RCC 7860 (cell line): ENCODE measurements at regions not wholly inside any gene's neighbourhood (a gene's known extent, or its start where the extent isn't known, plus 50 kb on each side); places are given as distances from the start of the nearest gene placed in this dataset.

Experiments
- DNase-seq: peaks from one replicate; pipeline ENCODE4 v3.0.0-alpha.2; 2015; ENCODE audit warnings: low spot score
- FAIRE-seq: peaks from 2 replicates; lab custom pipeline; 2012; peaks lifted over from hg19 to GRCh38; lab: Jason Lieb, UNC

GRCh38 chr5:8934455-8934854 is 611.4 kb downstream of the SEMA5A start:
- no peak for DNase-seq
- no peak for FAIRE-seq

GRCh38 chr5:8940934-8941333 is 604.9 kb downstream of the SEMA5A start:
- no peak for FAIRE-seq
- DNase-seq = no peak

GRCh38 chr5:8943301-8943700 is 602.6 kb downstream of the SEMA5A start:
- FAIRE-seq (no peak), DNase-seq (no peak)

- peak; percentile 58 for FAIRE-seq
These were observed 601.9 kb downstream of the SEMA5A start for GRCh38 chr5:8944005-8944404.

GRCh38 chr5:8945972-8946371 is 599.9 kb downstream of the SEMA5A start:
- FAIRE-seq (no peak), DNase-seq (no peak)

More at GRCh38 chr5:8944005-8944404, 601.9 kb downstream of the SEMA5A start:
- DNase-seq = no peak

- FAIRE-seq (no peak), DNase-seq (no peak)
These were observed 596.0 kb downstream of the SEMA5A start for GRCh38 chr5:8949908-8950307.

- DNase-seq (no peak), FAIRE-seq (no peak)
These were observed 593.7 kb downstream of the SEMA5A start for GRCh38 chr5:8952147-8952546.

- FAIRE-seq = no peak
These were observed 592.9 kb downstream of the SEMA5A start for GRCh38 chr5:8953016-8953415.

GRCh38 chr5:8953911-8954438 is 591.9 kb downstream of the SEMA5A start:
- DNase-seq (no peak), FAIRE-seq (no peak)

More at GRCh38 chr5:8953016-8953415, 592.9 kb downstream of the SEMA5A start:
- no peak for DNase-seq

- DNase-seq (no peak), FAIRE-seq (no peak)
These were observed 591.1 kb downstream of the SEMA5A start for GRCh38 chr5:8954801-8955200.

- FAIRE-seq (no peak), DNase-seq (no peak)
These were observed 589.2 kb downstream of the SEMA5A start for GRCh38 chr5:8956659-8957058.

- no peak for FAIRE-seq
- DNase-seq = no peak
These were observed 587.3 kb downstream of the SEMA5A start for GRCh38 chr5:8958602-8959001.

- DNase-seq = no peak
These were observed 584.7 kb downstream of the SEMA5A start for GRCh38 chr5:8961219-8961618.

GRCh38 chr5:8961956-8962355 is 583.9 kb downstream of the SEMA5A start:
- no peak for FAIRE-seq

More at GRCh38 chr5:8961219-8961618, 584.7 kb downstream of the SEMA5A start:
- FAIRE-seq = no peak

GRCh38 chr5:8981016-8981415 is 564.9 kb downstream of the SEMA5A start:
- FAIRE-seq (no peak), DNase-seq (no peak)

More at GRCh38 chr5:8961956-8962355, 583.9 kb downstream of the SEMA5A start:
- no peak for DNase-seq

GRCh38 chr5:8981496-8981895 is 564.4 kb downstream of the SEMA5A start:
- FAIRE-seq (no peak), DNase-seq (no peak)

- FAIRE-seq (peak; percentile 84), DNase-seq (peak; percentile 68)
These were observed 561.5 kb downstream of the SEMA5A start for GRCh38 chr5:8984386-8984785.
